IMR-90 (cell line): ENCODE measurements at regions not wholly inside any gene's neighbourhood (a gene's known extent, or its start where the extent isn't known, plus 50 kb on each side); places are given as distances from the start of the nearest gene placed in this dataset.

Experiments
- BHLHE40 ChIP-seq: fragments of 150-350 bp; IDR thresholded peaks from 2 replicates; pipeline ENCODE4 v1.6.1; 2016; ENCODE audit warnings: mild to moderate bottlenecking, low read depth, low read length
- CHD1 ChIP-seq: IDR thresholded peaks from 2 replicates; pipeline ENCODE4 v1.6.1; 2012; ENCODE audit warnings: low read depth, low read length, improper control_type of control experiment
- CTCF ChIP-seq: conservative IDR thresholded peaks from 2 replicates; pipeline ENCODE4 v1.5.1; 2012; ENCODE audit warnings: mild to moderate bottlenecking, low read depth, low read length, improper control_type of control experiment
- FOS ChIP-seq: fragments of 150-350 bp; IDR thresholded peaks from 2 replicates; pipeline ENCODE4 v1.6.1; 2016; ENCODE audit warnings: low read depth, low read length
- MAFK ChIP-seq: IDR thresholded peaks from 2 replicates; pipeline ENCODE4 v1.6.1; 2012; ENCODE audit warnings: low read depth, low read length, improper control_type of control experiment
- MXI1 ChIP-seq: IDR thresholded peaks from 2 replicates; pipeline ENCODE4 v1.6.1; 2012; ENCODE audit warnings: low read depth, mild to moderate bottlenecking, low read length, moderate library complexity, borderline replicate concordance
- POLR2A ChIP-seq: IDR thresholded peaks from 2 replicates; pipeline ENCODE4 v1.6.1; 2012; ENCODE audit warnings: mild to moderate bottlenecking, low read depth, low read length
- RAD21 ChIP-seq: IDR thresholded peaks from 2 replicates; pipeline ENCODE4 v1.6.1; 2012; ENCODE audit warnings: low read length, improper control_type of control experiment
- RCOR1 ChIP-seq: IDR thresholded peaks from 2 replicates; pipeline ENCODE4 v1.6.1; 2012; ENCODE audit warnings: mild to moderate bottlenecking, low read length, improper control_type of control experiment; ENCODE audit not compliant: insufficient replicate concordance
- RFX5 ChIP-seq: IDR thresholded peaks from 2 replicates; pipeline ENCODE4 v1.8.0; 2012; ENCODE audit warnings: low read depth, mild to moderate bottlenecking, low read length, moderate library complexity
- TF ChIP-seq, protein P1 (sequence below): fragments of 150-350 bp; IDR thresholded peaks from 2 replicates; pipeline ENCODE4 v1.6.1; 2016; ENCODE audit warnings: low read depth, mild to moderate bottlenecking, low read length, moderate library complexity, borderline replicate concordance

DNA sequence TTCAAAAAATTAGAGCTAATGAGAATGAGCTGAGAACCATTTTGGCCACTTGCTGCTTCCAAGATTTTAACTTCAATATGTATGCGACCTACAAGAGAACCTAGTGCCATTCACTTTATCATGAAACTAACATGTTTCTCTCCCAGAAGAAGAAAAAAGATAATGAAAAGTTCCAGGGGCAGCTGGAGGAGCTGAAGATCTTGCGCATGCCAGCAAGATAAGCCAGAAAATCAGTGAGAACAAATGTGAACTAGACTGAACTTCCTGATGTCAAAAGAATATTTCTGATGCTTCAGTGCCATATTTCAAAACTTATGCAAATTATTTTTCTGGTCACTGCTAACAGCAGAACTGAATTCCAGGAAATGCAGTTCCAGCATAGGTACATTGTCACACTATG lies 1265.1 kb downstream of the BRINP3 start:
- TF ChIP-seq, protein P1, sequence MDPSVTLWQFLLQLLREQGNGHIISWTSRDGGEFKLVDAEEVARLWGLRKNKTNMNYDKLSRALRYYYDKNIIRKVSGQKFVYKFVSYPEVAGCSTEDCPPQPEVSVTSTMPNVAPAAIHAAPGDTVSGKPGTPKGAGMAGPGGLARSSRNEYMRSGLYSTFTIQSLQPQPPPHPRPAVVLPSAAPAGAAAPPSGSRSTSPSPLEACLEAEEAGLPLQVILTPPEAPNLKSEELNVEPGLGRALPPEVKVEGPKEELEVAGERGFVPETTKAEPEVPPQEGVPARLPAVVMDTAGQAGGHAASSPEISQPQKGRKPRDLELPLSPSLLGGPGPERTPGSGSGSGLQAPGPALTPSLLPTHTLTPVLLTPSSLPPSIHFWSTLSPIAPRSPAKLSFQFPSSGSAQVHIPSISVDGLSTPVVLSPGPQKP, result no peak
- TF ChIP-seq BHLHE40 (no peak), CTCF (no peak), MXI1 (no peak), FOS (no peak), RFX5 (no peak), RAD21 (no peak), RCOR1 (no peak), MAFK (no peak), POLR2A (no peak), CHD1 (no peak)
